ENCODE measurements at regions not wholly inside any gene's neighbourhood (a gene's known extent, or its start where the extent isn't known, plus 50 kb on each side); places are given as distances from the start of the nearest gene placed in this dataset.

DNA sequence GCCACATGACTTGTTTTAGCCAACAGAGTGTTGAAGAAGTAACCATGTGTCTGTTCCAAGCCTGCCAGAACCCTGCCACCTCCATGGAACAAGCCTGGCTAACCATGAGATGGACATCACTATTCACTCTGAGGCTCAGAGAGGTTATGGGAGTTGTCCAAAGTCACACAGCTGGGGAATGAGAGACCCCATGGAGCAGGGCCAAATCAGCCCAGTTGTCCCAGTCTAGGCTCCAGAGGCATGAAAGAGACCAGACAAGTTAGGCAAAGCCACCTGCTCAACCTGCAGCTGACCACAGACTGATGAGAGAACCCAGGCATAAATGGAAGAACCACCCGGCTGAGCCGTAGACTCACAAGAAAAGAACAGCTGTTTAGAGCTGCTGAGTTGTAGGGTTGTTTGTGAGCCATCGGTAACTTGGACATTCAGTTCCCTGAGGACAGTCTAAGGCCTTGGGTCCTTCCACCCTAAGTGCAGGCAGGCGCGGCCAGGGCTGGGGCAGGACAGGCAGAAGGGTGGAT lies 74.7 kb upstream of the PHF21B start:
- Histone ChIP-seq H3K36me3 (ENCODE audit: control insufficient read depth in 1 of 2, insufficient read depth in 2 of 2, low read length in 2 of 2) (no peaks in the 10 kb centered on the region), H3K9ac (ENCODE audit: low read length) (no peak overlapping the region), H3K9me3 (ENCODE audit: control insufficient read depth in 1 of 2, insufficient read depth in 1 of 2, low read depth in 1 of 2, low read length in 2 of 2) (no peaks in the 10 kb centered on the region), H4K20me1 (ENCODE audit: insufficient read depth) (no peaks in the 10 kb centered on the region), H2AFZ (ENCODE audit: low read depth, low read length, poor library complexity, severe bottlenecking) (no peak overlapping the region), H3K4me1 (ENCODE audit: control insufficient read depth in 1 of 2, insufficient read depth in 2 of 2, low read length in 2 of 2) (peaks cover 0 to 4% of the 10 kb centered on the region in 2 experiments; a peak in 1 of 4 replicates), H3K9me2 (ENCODE audit: insufficient read depth) (no peaks in the 10 kb centered on the region), H3K79me2 (ENCODE audit: insufficient read depth, low read length) (no peaks in the 10 kb centered on the region), H3K27me3 (ENCODE audit: insufficient read depth, low read length) (no peaks in the 10 kb centered on the region; the same call in 1 of the 2 replicates), H3K4me2 (ENCODE audit: low read length) (no peak overlapping the region), H3K27ac (ENCODE audit: low read depth, low read length) (no peak overlapping the region), H3K4me3 (replicated peaks in 1 of 2; ENCODE audit: low read depth in 1 of 2, low read length in 2 of 2) (no peak overlapping the region)
- intact Hi-C loops (cut with micrococcal nuclease) = loop anchor here (5.0 kb wide), 1 partner anchor 387 kb away; no protein-coding TSS in a partner anchor
- ATAC-seq (no peak), DNase-seq (ENCODE audit: low read depth, low spot score) (no peak)
- no TSS peak for BruUV-seq (replicated peaks)
- RAD21 ChIA-PET (ENCODE audit: low non-redundant PET in 1 of 2, low total read pairs in 2 of 2, uncharacterized antibody in 2 of 2, unreplicated experiment in 2 of 2) = no interaction called here
- CTCF ChIA-PET = interaction anchor here (0.7 to 1.5 kb wide), 3 partner anchors 11 to 264 kb away, joined by 3 to 6 read pairs (median 3); no protein-coding TSS in a partner anchor
- TF ChIP-seq JUND (IDR thresholded peaks at IDR 0.05) (no peak), EGR1 (IDR thresholded peaks at IDR 0.05; ENCODE audit: low read depth) (no peak), CBX3 (IDR thresholded peaks at IDR 0.05; ENCODE audit: low read depth) (no peak), ZNF274 (IDR thresholded peaks at IDR 0.05; ENCODE audit: low read depth, low read length) (no peak), RAD21 (IDR thresholded peaks at IDR 0.05; ENCODE audit: low read depth) (no peak), POLR2A (IDR thresholded peaks at IDR 0.05; ENCODE audit: borderline replicate concordance, extremely low read depth, insufficient read depth, insufficient read length) (no peak), CEBPB (IDR thresholded peaks at IDR 0.05; ENCODE audit: low read depth) (no peak), YY1 (IDR thresholded peaks at IDR 0.05; ENCODE audit: extremely low read depth, insufficient replicate concordance, low read depth, low read length) (no peak), POLR2AphosphoS5 (IDR thresholded peaks at IDR 0.05; ENCODE audit: low read depth, low read length) (no peak), ZFX (IDR thresholded peaks at IDR 0.05) (no peak)
- TF ChIP-seq, protein P1, sequence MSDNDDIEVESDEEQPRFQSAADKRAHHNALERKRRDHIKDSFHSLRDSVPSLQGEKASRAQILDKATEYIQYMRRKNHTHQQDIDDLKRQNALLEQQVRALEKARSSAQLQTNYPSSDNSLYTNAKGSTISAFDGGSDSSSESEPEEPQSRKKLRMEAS (IDR thresholded peaks at IDR 0.05) = no peak
- TF ChIP-seq, protein P2, sequence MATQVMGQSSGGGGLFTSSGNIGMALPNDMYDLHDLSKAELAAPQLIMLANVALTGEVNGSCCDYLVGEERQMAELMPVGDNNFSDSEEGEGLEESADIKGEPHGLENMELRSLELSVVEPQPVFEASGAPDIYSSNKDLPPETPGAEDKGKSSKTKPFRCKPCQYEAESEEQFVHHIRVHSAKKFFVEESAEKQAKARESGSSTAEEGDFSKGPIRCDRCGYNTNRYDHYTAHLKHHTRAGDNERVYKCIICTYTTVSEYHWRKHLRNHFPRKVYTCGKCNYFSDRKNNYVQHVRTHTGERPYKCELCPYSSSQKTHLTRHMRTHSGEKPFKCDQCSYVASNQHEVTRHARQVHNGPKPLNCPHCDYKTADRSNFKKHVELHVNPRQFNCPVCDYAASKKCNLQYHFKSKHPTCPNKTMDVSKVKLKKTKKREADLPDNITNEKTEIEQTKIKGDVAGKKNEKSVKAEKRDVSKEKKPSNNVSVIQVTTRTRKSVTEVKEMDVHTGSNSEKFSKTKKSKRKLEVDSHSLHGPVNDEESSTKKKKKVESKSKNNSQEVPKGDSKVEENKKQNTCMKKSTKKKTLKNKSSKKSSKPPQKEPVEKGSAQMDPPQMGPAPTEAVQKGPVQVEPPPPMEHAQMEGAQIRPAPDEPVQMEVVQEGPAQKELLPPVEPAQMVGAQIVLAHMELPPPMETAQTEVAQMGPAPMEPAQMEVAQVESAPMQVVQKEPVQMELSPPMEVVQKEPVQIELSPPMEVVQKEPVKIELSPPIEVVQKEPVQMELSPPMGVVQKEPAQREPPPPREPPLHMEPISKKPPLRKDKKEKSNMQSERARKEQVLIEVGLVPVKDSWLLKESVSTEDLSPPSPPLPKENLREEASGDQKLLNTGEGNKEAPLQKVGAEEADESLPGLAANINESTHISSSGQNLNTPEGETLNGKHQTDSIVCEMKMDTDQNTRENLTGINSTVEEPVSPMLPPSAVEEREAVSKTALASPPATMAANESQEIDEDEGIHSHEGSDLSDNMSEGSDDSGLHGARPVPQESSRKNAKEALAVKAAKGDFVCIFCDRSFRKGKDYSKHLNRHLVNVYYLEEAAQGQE (IDR thresholded peaks at IDR 0.05; ENCODE audit: low read depth) = no peak
- TF ChIP-seq, protein P3, sequence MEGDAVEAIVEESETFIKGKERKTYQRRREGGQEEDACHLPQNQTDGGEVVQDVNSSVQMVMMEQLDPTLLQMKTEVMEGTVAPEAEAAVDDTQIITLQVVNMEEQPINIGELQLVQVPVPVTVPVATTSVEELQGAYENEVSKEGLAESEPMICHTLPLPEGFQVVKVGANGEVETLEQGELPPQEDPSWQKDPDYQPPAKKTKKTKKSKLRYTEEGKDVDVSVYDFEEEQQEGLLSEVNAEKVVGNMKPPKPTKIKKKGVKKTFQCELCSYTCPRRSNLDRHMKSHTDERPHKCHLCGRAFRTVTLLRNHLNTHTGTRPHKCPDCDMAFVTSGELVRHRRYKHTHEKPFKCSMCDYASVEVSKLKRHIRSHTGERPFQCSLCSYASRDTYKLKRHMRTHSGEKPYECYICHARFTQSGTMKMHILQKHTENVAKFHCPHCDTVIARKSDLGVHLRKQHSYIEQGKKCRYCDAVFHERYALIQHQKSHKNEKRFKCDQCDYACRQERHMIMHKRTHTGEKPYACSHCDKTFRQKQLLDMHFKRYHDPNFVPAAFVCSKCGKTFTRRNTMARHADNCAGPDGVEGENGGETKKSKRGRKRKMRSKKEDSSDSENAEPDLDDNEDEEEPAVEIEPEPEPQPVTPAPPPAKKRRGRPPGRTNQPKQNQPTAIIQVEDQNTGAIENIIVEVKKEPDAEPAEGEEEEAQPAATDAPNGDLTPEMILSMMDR (IDR thresholded peaks at IDR 0.05 in 2 of 3, conservative IDR thresholded peaks at IDR 0.05 in 1 of 3; ENCODE audit: borderline replicate concordance in 1 of 3, insufficient read depth in 1 of 3, low read depth in 2 of 3, low read length in 2 of 3) = no peak
- POLR2A ChIA-PET = no interaction called here

Data from HCT116 (cell line).